ENCODE measurements at regions not wholly inside any gene's neighbourhood (a gene's known extent, or its start where the extent isn't known, plus 50 kb on each side); places are given as distances from the start of the nearest gene placed in this dataset.

GRCh38 chr4:123308667-123309066, 87.9 kb upstream of the SPRY1 start:
- no CpG with 5 or more reads among the region's 1 CpG for WGBS (ENCODE audit: insufficient coverage)
- Histone ChIP-seq H3K27ac (ENCODE audit: insufficient read depth in 1 of 2, low read depth in 1 of 2, low read length in 2 of 2, poor library complexity in 1 of 2, severe bottlenecking in 2 of 2) (no peak overlapping the region), H3K36me3 (ENCODE audit: control insufficient read depth in 4 of 4, insufficient read depth in 4 of 4, low read length in 3 of 4) (peaks cover 0 to 7% (median 2%) of the 10 kb centered on the region in 4 experiments), H3K9me3 (ENCODE audit: control extremely low read depth in 1 of 5, control insufficient read depth in 4 of 5, insufficient read depth in 2 of 5, low read depth in 1 of 5, low read length in 4 of 5) (no peaks in the 10 kb centered on the region), H3K4me3 (ENCODE audit: control insufficient read depth in 1 of 7, extremely low read depth in 1 of 7, insufficient read depth in 4 of 7, low read depth in 2 of 7, low read length in 6 of 7) (no peak overlapping the region), H3K27me3 (replicated peaks in 2 of 5; ENCODE audit: control insufficient read depth in 4 of 5, insufficient read depth in 5 of 5, low read length in 4 of 5) (no peaks in the 10 kb centered on the region), H3K4me1 (ENCODE audit: control extremely low read depth in 1 of 4, control insufficient read depth in 4 of 4, insufficient read depth in 4 of 4, low read length in 3 of 4) (no peaks in the 10 kb centered on the region)
- ChIA-PET POLR2A (no interaction called here), CTCF (no interaction called here)
- no peak for DNase-seq

- Histone ChIP-seq H3K36me3 (ENCODE audit: control insufficient read depth in 4 of 4, insufficient read depth in 4 of 4, low read length in 3 of 4) (peaks cover 2 to 11% (median 3%) of the 10 kb centered on the region in 4 experiments), H3K9me3 (ENCODE audit: control extremely low read depth in 1 of 5, control insufficient read depth in 4 of 5, insufficient read depth in 2 of 5, low read depth in 1 of 5, low read length in 4 of 5) (no peaks in the 10 kb centered on the region), H3K4me1 (ENCODE audit: control extremely low read depth in 1 of 4, control insufficient read depth in 4 of 4, insufficient read depth in 4 of 4, low read length in 3 of 4) (no peaks in the 10 kb centered on the region), H3K27me3 (replicated peaks in 2 of 5; ENCODE audit: control insufficient read depth in 4 of 5, insufficient read depth in 5 of 5, low read length in 4 of 5) (no peaks in the 10 kb centered on the region), H3K27ac (ENCODE audit: insufficient read depth in 1 of 2, low read depth in 1 of 2, low read length in 2 of 2, poor library complexity in 1 of 2, severe bottlenecking in 2 of 2) (no peak overlapping the region), H3K4me3 (ENCODE audit: control insufficient read depth in 1 of 7, extremely low read depth in 1 of 7, insufficient read depth in 4 of 7, low read depth in 2 of 7, low read length in 6 of 7) (no peak overlapping the region)
- POLR2A ChIA-PET = no interaction called here
- CTCF ChIA-PET = no interaction called here
- no peak for DNase-seq
- WGBS (ENCODE audit: insufficient coverage) = 100% methylated on average over 1 of the region's 1 CpG
Measured at GRCh38 chr4:123312116-123312515, 84.5 kb upstream of the SPRY1 start.

GRCh38 chr4:123312951-123313592, 83.5 kb upstream of the SPRY1 start:
- ChIA-PET POLR2A (no interaction called here), CTCF (interaction anchor here (1.3 kb wide), 1 partner anchor 14 kb away, joined by 3 read pairs; no protein-coding TSS in a partner anchor)
- Histone ChIP-seq H3K4me1 (ENCODE audit: control extremely low read depth in 1 of 4, control insufficient read depth in 4 of 4, insufficient read depth in 4 of 4, low read length in 3 of 4) (no peaks in the 10 kb centered on the region), H3K4me3 (ENCODE audit: control insufficient read depth in 1 of 7, extremely low read depth in 1 of 7, insufficient read depth in 4 of 7, low read depth in 2 of 7, low read length in 6 of 7) (no peak overlapping the region), H3K27me3 (replicated peaks in 2 of 5; ENCODE audit: control insufficient read depth in 4 of 5, insufficient read depth in 5 of 5, low read length in 4 of 5) (no peaks in the 10 kb centered on the region), H3K36me3 (ENCODE audit: control insufficient read depth in 4 of 4, insufficient read depth in 4 of 4, low read length in 3 of 4) (peaks cover 2 to 9% (median 3%) of the 10 kb centered on the region in 4 experiments), H3K27ac (ENCODE audit: insufficient read depth in 1 of 2, low read depth in 1 of 2, low read length in 2 of 2, poor library complexity in 1 of 2, severe bottlenecking in 2 of 2) (no peak overlapping the region), H3K9me3 (ENCODE audit: control extremely low read depth in 1 of 5, control insufficient read depth in 4 of 5, insufficient read depth in 2 of 5, low read depth in 1 of 5, low read length in 4 of 5) (no peaks in the 10 kb centered on the region)
- WGBS (ENCODE audit: insufficient coverage) = 89% methylated on average over 9 of the region's 10 CpGs
- no peak for DNase-seq

- Histone ChIP-seq H3K4me1 (ENCODE audit: control extremely low read depth in 1 of 4, control insufficient read depth in 4 of 4, insufficient read depth in 4 of 4, low read length in 3 of 4) (no peaks in the 10 kb centered on the region), H3K36me3 (ENCODE audit: control insufficient read depth in 4 of 4, insufficient read depth in 4 of 4, low read length in 3 of 4) (peaks cover 0 to 3% (median 1%) of the 10 kb centered on the region in 4 experiments), H3K9me3 (ENCODE audit: control extremely low read depth in 1 of 5, control insufficient read depth in 4 of 5, insufficient read depth in 2 of 5, low read depth in 1 of 5, low read length in 4 of 5) (no peaks in the 10 kb centered on the region), H3K27me3 (replicated peaks in 2 of 5; ENCODE audit: control insufficient read depth in 4 of 5, insufficient read depth in 5 of 5, low read length in 4 of 5) (no peaks in the 10 kb centered on the region), H3K4me3 (ENCODE audit: control insufficient read depth in 1 of 7, extremely low read depth in 1 of 7, insufficient read depth in 4 of 7, low read depth in 2 of 7, low read length in 6 of 7) (no peak overlapping the region), H3K27ac (ENCODE audit: insufficient read depth in 1 of 2, low read depth in 1 of 2, low read length in 2 of 2, poor library complexity in 1 of 2, severe bottlenecking in 2 of 2) (no peak overlapping the region)
- WGBS (ENCODE audit: insufficient coverage) = 100% methylated on average over 1 of the region's 1 CpG
- ChIA-PET POLR2A (no interaction called here), CTCF (no interaction called here)
- DNase-seq = no peak
Measured at GRCh38 chr4:123315617-123316016, 81.0 kb upstream of the SPRY1 start.

- WGBS (ENCODE audit: insufficient coverage) = 100% methylated on average over 2 of the region's 2 CpGs
Measured at GRCh38 chr4:123317211-123317610, 79.4 kb upstream of the SPRY1 start.

GRCh38 chr4:123319639-123320038, 77.0 kb upstream of the SPRY1 start:
- ChIA-PET CTCF (no interaction called here), POLR2A (no interaction called here)
- H3K36me3 ChIP-seq (ENCODE audit: control insufficient read depth in 4 of 4, insufficient read depth in 4 of 4, low read length in 3 of 4) = peaks cover 0 to 3% (median 1%) of the 10 kb centered on the region in 4 experiments
- no peak overlapping the region for H3K27ac ChIP-seq (ENCODE audit: insufficient read depth in 1 of 2, low read depth in 1 of 2, low read length in 2 of 2, poor library complexity in 1 of 2, severe bottlenecking in 2 of 2)
- no peaks in the 10 kb centered on the region for H3K4me1 ChIP-seq (ENCODE audit: control extremely low read depth in 1 of 4, control insufficient read depth in 4 of 4, insufficient read depth in 4 of 4, low read length in 3 of 4)
- H3K9me3 ChIP-seq (ENCODE audit: control extremely low read depth in 1 of 5, control insufficient read depth in 4 of 5, insufficient read depth in 2 of 5, low read depth in 1 of 5, low read length in 4 of 5) = peaks cover 0 to 16% (median 0%) of the 10 kb centered on the region in 5 experiments
- no peak for DNase-seq
- WGBS (ENCODE audit: insufficient coverage) = no CpG with 5 or more reads among the region's 2 CpGs
- H3K4me3 ChIP-seq (ENCODE audit: control insufficient read depth in 1 of 7, extremely low read depth in 1 of 7, insufficient read depth in 4 of 7, low read depth in 2 of 7, low read length in 6 of 7) = no peak overlapping the region
- no peaks in the 10 kb centered on the region for H3K27me3 ChIP-seq (replicated peaks in 2 of 5; ENCODE audit: control insufficient read depth in 4 of 5, insufficient read depth in 5 of 5, low read length in 4 of 5)

More at GRCh38 chr4:123317211-123317610, 79.4 kb upstream of the SPRY1 start:
- Histone ChIP-seq H3K4me1 (ENCODE audit: control extremely low read depth in 1 of 4, control insufficient read depth in 4 of 4, insufficient read depth in 4 of 4, low read length in 3 of 4) (no peaks in the 10 kb centered on the region), H3K4me3 (ENCODE audit: control insufficient read depth in 1 of 7, extremely low read depth in 1 of 7, insufficient read depth in 4 of 7, low read depth in 2 of 7, low read length in 6 of 7) (no peak overlapping the region), H3K36me3 (ENCODE audit: control insufficient read depth in 4 of 4, insufficient read depth in 4 of 4, low read length in 3 of 4) (peaks cover 0 to 3% (median 1%) of the 10 kb centered on the region in 4 experiments), H3K9me3 (ENCODE audit: control extremely low read depth in 1 of 5, control insufficient read depth in 4 of 5, insufficient read depth in 2 of 5, low read depth in 1 of 5, low read length in 4 of 5) (peaks cover 0 to 6% (median 0%) of the 10 kb centered on the region in 5 experiments), H3K27ac (ENCODE audit: insufficient read depth in 1 of 2, low read depth in 1 of 2, low read length in 2 of 2, poor library complexity in 1 of 2, severe bottlenecking in 2 of 2) (no peak overlapping the region), H3K27me3 (replicated peaks in 2 of 5; ENCODE audit: control insufficient read depth in 4 of 5, insufficient read depth in 5 of 5, low read length in 4 of 5) (no peaks in the 10 kb centered on the region)
- ChIA-PET CTCF (no interaction called here), POLR2A (no interaction called here)
- DNase-seq = no peak

- H3K4me1 ChIP-seq (ENCODE audit: control extremely low read depth in 1 of 4, control insufficient read depth in 4 of 4, insufficient read depth in 4 of 4, low read length in 3 of 4) = peaks cover 0 to 17% (median 7%) of the 10 kb centered on the region in 4 experiments
- no peak overlapping the region for H3K4me3 ChIP-seq (ENCODE audit: control insufficient read depth in 1 of 7, extremely low read depth in 1 of 7, insufficient read depth in 4 of 7, low read depth in 2 of 7, low read length in 6 of 7)
- CTCF ChIA-PET = no interaction called here
- H3K27ac ChIP-seq (ENCODE audit: insufficient read depth in 1 of 2, low read depth in 1 of 2, low read length in 2 of 2, poor library complexity in 1 of 2, severe bottlenecking in 2 of 2) = no peak overlapping the region
- POLR2A ChIA-PET = no interaction called here
- WGBS (ENCODE audit: insufficient coverage) = no CpG with 5 or more reads among the region's 2 CpGs
- DNase-seq = no peak
- no peaks in the 10 kb centered on the region for H3K27me3 ChIP-seq (replicated peaks in 2 of 5; ENCODE audit: control insufficient read depth in 4 of 5, insufficient read depth in 5 of 5, low read length in 4 of 5)
- H3K36me3 ChIP-seq (ENCODE audit: control insufficient read depth in 4 of 4, insufficient read depth in 4 of 4, low read length in 3 of 4) = no peaks in the 10 kb centered on the region
- peaks cover 0 to 19% (median 2%) of the 10 kb centered on the region in 5 experiments for H3K9me3 ChIP-seq (ENCODE audit: control extremely low read depth in 1 of 5, control insufficient read depth in 4 of 5, insufficient read depth in 2 of 5, low read depth in 1 of 5, low read length in 4 of 5)
Measured at GRCh38 chr4:123323998-123324397, 72.6 kb upstream of the SPRY1 start.

Data from common myeloid progenitor, CD34-positive (primary cell).